Lower leg skin (tissue), 4 donors: ENCODE measurements at regions not wholly inside any gene's neighbourhood (a gene's known extent, or its start where the extent isn't known, plus 50 kb on each side); places are given as distances from the start of the nearest gene placed in this dataset.

Experiments used
- DNase-seq, 2 donors: peaks; one replicate each; pipeline ENCODE4 v3.0.0-alpha.2; 2019; ENCODE audit warnings: low spot score in 2 of 2
- H3K4me3 ChIP-seq: fragments of 200-600 bp; sonication (generic); 2 replicates; pipeline ENCODE4 v1.5.1; 2017; ENCODE audit warnings: mild to moderate bottlenecking, low read depth; ENCODE audit not compliant: poor library complexity, severe bottlenecking
- POLR2A ChIP-seq, 2 donors: fragments of 450-650 bp; IDR thresholded peaks; one replicate each; pipeline ENCODE4 v1.6.1; 2016 to 2017; ENCODE audit warnings: antibody characterized with exemption in 2 of 2, mild to moderate bottlenecking in 1 of 2, moderate library complexity in 1 of 2
- WGBS, 2 donors: methylation state at CpG; one replicate each; pipeline ENCODE4 v1.1.5; 2018; 5-methylcytosine and 5-hydroxymethylcytosine counted together
- intact Hi-C: fragments of 100-400 bp; cut with DNase I; formaldehyde crosslinking; loops from one replicate; pipeline ENCODE4 v1.15.0; 2023; ENCODE audit warnings: low total_unique reads
- TF ChIP-seq, protein P1 (sequence below), 3 donors: fragments of 450-650 bp; IDR thresholded peaks; one replicate each; pipeline ENCODE4 v1.5.1; 2016; ENCODE audit warnings: antibody characterized with exemption in 3 of 3, mild to moderate bottlenecking in 3 of 3, moderate library complexity in 2 of 3

DNA sequence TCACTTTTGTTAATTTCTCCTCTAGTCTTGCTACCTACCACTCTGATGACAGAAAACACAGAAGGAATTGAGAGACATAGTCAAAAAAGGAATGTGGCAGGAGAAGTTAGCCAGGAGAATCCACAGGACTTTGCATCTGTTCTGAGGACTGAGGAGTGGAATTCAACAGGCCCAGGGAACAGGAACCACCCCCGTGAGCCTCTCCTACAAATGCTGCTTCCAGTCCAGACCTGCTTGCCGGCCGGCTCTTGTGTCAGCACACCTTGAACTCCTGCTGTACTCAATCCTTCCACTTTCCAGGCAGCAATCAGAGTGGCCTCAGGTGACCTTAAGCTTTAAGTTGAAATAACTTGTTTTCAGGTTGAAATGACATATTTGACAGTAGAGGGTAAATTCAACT, 903.1 kb downstream of the BCL11B start:
- H3K4me3 ChIP-seq: no peak overlapping the region
- DNase-seq: no peak
- intact Hi-C loops: no loop called here
- WGBS, 2 donors: 44 to 46% methylated on average over 3 of the region's 3 CpGs
- TF ChIP-seq, protein P1, sequence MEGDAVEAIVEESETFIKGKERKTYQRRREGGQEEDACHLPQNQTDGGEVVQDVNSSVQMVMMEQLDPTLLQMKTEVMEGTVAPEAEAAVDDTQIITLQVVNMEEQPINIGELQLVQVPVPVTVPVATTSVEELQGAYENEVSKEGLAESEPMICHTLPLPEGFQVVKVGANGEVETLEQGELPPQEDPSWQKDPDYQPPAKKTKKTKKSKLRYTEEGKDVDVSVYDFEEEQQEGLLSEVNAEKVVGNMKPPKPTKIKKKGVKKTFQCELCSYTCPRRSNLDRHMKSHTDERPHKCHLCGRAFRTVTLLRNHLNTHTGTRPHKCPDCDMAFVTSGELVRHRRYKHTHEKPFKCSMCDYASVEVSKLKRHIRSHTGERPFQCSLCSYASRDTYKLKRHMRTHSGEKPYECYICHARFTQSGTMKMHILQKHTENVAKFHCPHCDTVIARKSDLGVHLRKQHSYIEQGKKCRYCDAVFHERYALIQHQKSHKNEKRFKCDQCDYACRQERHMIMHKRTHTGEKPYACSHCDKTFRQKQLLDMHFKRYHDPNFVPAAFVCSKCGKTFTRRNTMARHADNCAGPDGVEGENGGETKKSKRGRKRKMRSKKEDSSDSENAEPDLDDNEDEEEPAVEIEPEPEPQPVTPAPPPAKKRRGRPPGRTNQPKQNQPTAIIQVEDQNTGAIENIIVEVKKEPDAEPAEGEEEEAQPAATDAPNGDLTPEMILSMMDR (IDR thresholded peaks at IDR 0.05): no peak

DNA sequence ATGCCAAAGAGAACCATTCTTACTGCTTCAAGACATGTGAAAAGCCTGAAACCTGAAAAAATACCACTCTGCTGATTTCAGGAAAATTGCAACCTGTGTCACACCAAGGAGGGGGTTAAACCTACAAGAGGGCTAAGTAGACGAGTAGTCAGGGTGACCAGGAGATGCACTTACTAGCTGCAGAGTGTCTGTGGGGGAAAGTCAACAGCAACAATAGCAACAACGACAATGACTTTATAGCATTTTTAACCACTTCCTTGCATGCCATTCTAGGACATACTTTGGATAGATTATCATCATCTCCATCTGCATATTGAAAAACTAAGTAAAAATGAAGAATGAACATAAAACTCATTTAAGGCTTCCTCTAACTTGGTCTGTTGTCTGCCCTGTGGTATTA, 902.7 kb downstream of the BCL11B start:
- TF ChIP-seq, protein P1 (IDR thresholded peaks at IDR 0.05): no peak
- no peak for TF ChIP-seq POLR2A (IDR thresholded peaks at IDR 0.05)
- intact Hi-C loops: no loop called here
- DNase-seq: no peak
- 57 to 65% methylated on average over 2 of the region's 2 CpGs for WGBS, 2 donors
- no peak overlapping the region for H3K4me3 ChIP-seq

DNA sequence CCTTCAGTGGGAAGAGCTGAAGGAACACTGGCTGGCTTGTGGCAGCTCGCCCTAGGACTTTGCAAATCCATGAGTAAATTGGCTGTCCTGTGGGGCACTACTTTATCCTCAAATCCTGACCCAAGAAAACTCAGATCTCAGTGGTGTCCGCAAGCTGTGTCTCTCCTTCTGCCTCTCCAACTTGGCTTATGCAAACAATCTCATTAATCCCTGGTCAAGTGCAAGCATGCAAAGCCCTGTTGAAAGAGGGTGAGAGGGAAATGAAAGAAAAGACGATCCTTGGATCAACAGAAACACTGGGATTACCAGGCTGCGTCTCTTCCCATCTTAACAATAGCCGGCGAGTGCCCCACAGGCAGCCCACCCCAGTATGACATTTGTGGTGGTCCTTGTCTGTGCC, 901.6 kb downstream of the BCL11B start:
- no peak overlapping the region for H3K4me3 ChIP-seq
- intact Hi-C loops: no loop called here
- WGBS, 2 donors: 28% methylated on average over 6 of the region's 6 CpGs
- TF ChIP-seq, protein P1 (IDR thresholded peaks at IDR 0.05): no peak
- no peak for DNase-seq

DNA sequence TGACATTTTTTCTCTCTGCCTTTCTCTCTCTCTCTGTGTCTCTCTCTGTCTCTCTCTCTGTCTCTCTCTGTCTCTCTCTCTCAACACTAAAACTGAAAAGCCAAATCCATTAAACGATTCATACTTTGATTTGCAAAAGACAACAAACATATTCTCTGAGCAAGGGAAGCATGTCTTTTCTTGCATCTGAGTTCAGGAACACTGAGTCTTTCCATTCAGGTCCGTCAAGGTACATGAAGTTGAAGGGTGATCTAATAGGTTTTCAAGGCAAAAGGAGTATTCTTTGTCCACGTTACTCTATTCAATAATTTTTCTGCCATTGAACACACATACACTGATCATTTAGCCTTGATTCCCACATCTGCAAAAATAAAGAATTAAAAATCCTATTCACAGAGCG, 900.9 kb downstream of the BCL11B start:
- intact Hi-C loops: no loop called here
- 52 to 54% methylated on average over 4 of the region's 4 CpGs for WGBS, 2 donors
- no peak for TF ChIP-seq POLR2A (IDR thresholded peaks at IDR 0.05)
- TF ChIP-seq, protein P1 (IDR thresholded peaks at IDR 0.05): no peak
- no peak for DNase-seq
- no peak overlapping the region for H3K4me3 ChIP-seq

DNA sequence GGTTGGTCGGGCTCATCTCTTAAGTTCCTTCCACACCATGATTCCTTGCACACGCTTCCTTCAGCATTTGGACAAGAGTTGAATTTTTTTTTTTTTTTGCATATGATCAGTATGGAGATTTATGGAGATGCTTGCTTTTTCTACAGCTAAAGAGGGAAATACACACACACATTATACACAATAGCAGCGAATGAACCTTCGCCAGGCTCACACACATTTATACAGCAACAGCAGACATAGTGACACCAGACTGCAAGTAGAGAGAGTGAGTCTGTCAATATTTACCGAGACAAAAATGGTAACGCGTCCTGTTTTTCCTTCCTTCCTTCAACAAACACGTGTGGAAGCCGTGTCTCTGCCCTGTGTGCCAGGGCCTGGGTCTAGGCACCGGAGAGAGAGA, 897.9 kb downstream of the BCL11B start:
- DNase-seq: no peak
- H3K4me3 ChIP-seq: no peak overlapping the region
- intact Hi-C loops: no loop called here
- 72 to 78% methylated on average over 10 of the region's 10 CpGs for WGBS, 2 donors
- TF ChIP-seq, protein P1 (IDR thresholded peaks at IDR 0.05): no peak
- TF ChIP-seq POLR2A (IDR thresholded peaks at IDR 0.05): no peak

DNA sequence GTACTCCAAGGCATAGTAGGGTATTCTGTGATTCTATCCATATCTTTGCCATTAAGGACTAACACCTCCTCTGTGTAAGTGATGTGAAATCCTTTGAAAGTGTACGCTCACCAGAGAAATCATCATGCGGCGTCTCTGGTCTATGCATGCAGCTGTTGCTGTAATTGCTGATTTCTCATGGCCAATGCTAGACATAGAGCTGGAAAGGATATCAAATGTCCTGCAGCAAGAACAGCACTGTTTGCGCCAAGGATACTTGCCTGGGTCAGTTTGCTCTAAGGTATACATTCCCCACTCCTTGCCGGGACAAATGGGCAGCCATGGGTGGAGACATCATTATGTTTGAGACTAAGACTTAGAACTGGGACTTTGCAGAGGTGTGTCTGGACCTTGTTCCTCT, 896.4 kb downstream of the BCL11B start:
- H3K4me3 ChIP-seq: no peak overlapping the region
- WGBS, 2 donors: 94 to 100% methylated on average over 5 of the region's 5 CpGs
- DNase-seq: no peak
- intact Hi-C loops: no loop called here
- TF ChIP-seq, protein P1 (IDR thresholded peaks at IDR 0.05): no peak
- no peak for TF ChIP-seq POLR2A (IDR thresholded peaks at IDR 0.05)
